Activated T-helper 1 cell treated with anti-CD3 and anti-CD28 coated beads, Interleukin-2, amount 50 U/mL, for 16 hours (primary cell): ENCODE measurements at regions not wholly inside any gene's neighbourhood (a gene's known extent, or its start where the extent isn't known, plus 50 kb on each side); places are given as distances from the start of the nearest gene placed in this dataset.
A peak's percentile ranks its signal among the peaks of the same experiment; 100 is the strongest.

Experiments
- DNase-seq, 2 donors: peaks; one replicate each; pipeline ENCODE4 v3.0.0-alpha.2; 2020; ENCODE audit warnings: low read depth in 1 of 2, low spot score in 1 of 2

DNA sequence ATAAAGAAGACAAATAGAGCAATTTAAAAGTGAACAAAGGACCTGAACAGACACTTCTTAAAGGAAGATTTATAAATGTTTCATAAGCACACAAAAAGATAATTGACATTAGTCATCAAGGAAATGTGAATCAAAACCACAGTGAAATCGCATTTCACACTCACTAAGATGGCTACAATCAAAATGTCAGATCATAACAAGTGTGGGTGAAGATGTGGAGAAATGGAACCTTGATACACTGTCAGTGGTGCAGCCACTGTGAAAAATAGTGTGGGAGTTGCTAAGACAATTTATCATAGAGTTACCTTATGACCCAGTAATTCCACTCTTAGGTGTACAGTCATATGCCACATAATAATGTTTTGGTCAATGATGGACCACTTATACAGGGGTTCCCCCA is 54.5 kb upstream of the HTR4 start:
- DNase-seq: no peak

DNA sequence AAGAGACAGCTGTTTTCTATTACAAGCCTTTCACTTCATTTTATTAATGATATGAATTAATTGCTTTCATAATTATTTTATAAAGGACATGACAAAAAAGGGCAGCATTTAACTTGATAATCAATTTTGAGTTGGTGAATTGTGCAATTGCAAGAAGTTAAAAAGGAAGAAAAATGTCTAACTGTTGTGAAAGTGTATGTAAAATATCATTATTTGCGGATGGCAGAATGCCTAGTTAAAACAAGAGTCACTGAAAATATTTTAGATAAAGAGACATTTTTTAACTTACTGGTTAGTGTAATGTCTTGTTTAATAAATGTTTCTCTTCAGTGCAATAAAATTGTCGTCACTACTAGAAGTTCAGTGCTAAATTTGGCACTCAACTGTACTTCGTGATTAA is 57.6 kb upstream of the HTR4 start:
- no peak for DNase-seq

GRCh38 chr5:148713735-148714508 is 59.6 kb upstream of the HTR4 start:
- DNase-seq: no peak

GRCh38 chr5:148716716-148717115 is 62.4 kb upstream of the HTR4 start:
- no peak for DNase-seq

- DNase-seq: no peak
Measured at GRCh38 chr5:148717668-148718067, 63.3 kb upstream of the HTR4 start.

GRCh38 chr5:148719605-148720004 is 65.3 kb upstream of the HTR4 start:
- no peak for DNase-seq

DNA sequence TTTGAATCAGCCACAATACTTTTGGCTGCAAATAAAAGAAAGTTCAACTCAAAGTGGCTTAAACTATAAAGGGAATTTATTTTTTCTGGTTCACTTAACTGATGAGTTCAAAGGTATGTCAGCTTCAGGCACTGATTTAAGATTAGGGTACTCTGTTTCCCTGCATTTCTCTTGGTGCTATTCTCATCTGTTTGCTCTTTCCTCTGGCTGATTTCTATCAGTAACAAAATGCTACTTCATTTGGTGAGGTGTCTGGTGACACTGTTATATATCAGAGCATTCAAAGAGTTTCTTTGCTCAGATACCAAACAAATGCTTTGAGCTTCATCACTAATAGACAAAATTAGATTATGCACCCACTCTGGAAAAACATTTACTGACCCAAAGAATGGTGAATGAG is 65.9 kb upstream of the HTR4 start:
- DNase-seq: no peak

- no peak for DNase-seq
Measured at GRCh38 chr5:148723143-148723542, 68.8 kb upstream of the HTR4 start.

DNA sequence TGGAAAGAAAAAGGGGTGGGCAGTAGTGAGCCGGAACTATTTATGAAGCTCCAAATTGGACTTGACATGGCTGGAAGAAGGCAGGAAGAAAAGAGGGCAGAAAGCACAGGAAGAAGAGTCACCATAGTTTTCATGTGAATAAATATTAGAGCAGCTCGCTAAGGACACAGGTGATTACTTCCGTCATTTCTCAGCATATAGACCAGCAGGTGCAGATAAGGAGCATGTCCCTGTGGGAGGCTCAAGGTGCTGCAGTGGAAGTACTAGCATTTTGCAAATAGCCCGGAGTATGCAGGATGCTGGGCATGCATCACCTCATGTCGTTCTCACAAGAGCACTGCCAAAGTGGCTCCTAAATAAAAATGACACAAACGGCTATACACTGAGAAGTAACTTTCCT is 71.3 kb upstream of the HTR4 start:
- DNase-seq: no peak

DNA sequence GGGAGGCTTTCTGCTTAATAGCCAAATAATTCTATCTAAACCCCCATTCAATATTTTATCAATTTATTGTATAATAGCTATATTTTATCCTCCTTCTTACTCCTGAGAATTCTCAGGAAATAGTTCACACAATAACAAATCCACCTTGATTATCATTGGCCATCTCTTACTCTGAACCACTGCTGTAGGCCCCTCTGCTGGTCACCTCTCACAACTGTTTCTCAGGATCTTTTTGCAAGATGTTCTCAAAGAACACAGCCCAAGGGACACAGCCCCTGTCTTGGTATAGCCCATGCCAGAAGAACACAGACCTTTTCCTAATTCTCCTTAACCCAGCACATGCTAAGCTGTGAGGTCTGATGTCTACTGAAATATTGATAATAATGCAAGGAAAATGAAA is 74.9 kb upstream of the HTR4 start:
- DNase-seq: no peak

- DNase-seq: no peak
Measured at GRCh38 chr5:148730270-148730669, 75.9 kb upstream of the HTR4 start.

DNA sequence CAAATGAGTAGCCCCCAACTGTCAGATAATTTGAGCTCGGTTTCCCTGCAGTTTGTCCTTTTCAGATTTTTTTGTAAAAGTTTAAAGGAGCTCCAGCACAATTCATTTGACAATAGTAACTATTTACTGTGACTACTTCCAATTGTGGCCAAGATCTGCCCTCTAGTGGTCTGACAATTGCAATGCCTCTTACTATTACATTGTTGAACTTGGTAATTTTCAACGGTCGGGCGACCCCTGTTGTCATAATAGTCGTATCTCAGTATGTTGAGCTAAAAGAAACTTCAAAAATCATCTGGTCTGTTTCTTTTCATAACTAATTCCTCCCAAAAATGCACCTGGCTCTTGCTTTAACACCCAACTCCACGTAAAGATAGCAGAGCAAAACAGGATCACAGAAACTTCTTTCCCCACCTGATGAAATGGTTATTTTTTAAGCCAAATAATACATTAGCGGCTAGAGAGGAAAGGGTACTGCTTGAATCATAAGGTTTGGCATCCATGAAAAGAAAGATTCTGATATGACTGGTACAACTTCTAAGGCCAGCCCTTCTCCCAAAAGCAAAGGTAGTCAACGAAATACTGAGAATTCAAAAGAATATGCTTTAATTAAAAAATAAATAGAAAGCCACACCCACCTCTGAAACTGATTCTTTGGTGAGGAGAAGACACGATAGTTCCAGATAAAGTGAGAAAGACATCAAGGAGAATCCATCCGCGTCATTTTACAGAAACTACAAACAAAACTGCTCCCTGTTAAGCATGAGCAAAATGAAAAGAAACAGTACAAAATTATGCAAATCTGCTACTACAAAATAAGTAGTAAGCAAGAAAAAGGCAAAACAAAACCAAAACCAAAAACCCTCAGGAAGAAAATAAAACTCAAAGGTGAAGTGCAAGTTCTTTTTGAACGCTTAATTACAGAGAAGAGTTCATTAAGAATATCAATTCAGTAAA is 76.9 kb upstream of the HTR4 start:
- peak; percentile 9 to 25 for DNase-seq

GRCh38 chr5:148732692-148733091 is 78.4 kb upstream of the HTR4 start:
- no peak for DNase-seq

GRCh38 chr5:148733601-148734438 is 79.5 kb upstream of the HTR4 start:
- DNase-seq: peak; percentile 30 to 37

DNA sequence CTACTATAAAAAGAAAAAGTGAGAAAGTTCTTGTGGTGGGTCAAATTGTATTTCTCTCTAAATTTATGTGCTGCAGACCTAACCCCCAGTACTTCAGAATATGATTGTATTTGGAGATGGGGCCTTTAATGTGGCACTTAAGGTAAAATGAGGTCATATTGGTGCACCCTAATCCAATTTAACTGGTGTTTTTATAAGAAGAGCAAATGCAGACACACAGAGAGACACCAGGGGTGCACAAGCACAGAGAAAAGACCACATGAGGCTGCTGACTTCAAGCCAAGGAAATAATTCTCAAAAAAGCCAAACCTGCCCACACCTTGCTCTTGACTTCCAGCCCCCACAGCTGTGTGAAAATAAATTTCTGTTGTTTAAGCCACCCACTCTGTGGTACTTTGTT is 80.2 kb upstream of the HTR4 start:
- DNase-seq: no peak

- DNase-seq: no peak
Measured at GRCh38 chr5:148735301-148735835, 81.0 kb upstream of the HTR4 start.

DNA sequence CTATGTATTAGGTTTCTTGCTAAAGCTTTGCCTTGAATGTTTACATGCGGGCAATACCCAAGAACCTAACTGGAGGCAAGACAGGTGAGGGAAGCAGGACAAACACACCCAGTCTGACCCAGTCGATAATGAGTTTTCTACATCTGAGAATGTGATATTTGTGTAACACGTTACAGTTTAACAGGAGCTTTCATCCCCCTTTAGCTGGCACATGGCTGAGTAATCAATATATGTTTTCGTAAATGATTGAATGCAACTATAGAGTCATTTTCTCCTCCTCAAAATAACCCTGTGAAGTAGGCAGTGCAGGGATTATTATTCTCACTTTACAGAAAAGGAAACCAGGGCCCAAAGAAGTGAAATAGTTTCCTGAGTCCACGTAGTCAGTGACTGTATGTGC is 84.7 kb upstream of the HTR4 start:
- no peak for DNase-seq

DNA sequence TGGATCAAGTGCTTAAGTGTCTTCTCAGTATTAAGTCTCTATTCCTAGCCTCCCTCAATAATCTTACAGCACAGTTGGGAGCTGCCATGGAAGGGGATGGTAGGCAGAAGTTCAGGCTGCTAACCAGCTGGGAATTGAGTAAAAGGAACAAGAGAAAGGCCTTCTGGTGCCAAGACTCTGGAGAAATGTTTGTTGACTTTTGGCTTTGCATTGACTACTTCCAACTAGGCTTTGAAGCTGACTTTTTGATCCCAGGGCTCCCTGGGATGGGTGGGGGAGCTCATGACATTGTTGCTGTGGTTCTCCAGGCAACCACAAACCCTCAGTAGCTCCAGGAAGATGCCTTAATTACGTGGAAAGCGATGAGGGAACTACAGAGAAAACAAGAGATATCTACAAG is 85.2 kb upstream of the HTR4 start:
- no peak for DNase-seq

DNA sequence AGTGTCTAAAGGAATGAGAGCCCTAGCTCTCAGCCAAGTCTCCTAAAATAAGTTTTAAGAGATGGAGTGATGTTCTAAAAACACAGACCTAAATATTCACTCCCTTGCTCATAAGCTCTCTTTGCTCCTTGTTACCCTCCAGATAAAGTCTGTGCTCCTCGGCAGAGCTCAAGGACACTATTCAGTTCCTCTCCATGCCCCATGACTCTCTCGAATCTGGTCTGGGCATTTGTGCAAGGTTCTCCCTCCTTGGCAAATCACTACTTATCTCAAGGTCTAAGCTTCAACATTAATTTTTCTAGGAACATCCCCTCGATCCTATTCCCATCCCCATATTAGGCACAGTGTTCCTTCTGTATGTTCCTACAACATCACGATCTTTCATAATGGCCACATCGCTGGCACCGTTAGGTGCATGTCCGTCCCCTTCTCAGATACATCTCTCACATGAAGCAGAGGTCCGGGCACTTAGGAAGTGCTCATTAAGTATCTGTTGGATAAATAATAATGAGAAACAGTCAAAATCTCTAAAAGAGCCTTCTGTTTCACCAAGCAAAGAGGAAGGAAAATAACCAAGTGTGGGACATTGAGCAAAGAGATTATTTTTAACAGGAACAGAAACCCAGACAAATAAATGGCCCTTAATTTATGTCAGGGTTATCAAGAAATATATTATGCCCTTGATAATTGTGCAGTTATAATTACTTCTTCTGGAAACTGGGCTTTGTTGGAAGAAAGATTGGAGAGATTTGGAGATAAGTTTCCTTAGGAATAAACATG is 85.9 kb upstream of the HTR4 start:
- DNase-seq: no peak

GRCh38 chr5:148740966-148741742 is 85.3 kb upstream of the ADRB2 start:
- no peak for DNase-seq
